ENCODE measurements at regions not wholly inside any gene's neighbourhood (a gene's known extent, or its start where the extent isn't known, plus 50 kb on each side); places are given as distances from the start of the nearest gene placed in this dataset.

DNA sequence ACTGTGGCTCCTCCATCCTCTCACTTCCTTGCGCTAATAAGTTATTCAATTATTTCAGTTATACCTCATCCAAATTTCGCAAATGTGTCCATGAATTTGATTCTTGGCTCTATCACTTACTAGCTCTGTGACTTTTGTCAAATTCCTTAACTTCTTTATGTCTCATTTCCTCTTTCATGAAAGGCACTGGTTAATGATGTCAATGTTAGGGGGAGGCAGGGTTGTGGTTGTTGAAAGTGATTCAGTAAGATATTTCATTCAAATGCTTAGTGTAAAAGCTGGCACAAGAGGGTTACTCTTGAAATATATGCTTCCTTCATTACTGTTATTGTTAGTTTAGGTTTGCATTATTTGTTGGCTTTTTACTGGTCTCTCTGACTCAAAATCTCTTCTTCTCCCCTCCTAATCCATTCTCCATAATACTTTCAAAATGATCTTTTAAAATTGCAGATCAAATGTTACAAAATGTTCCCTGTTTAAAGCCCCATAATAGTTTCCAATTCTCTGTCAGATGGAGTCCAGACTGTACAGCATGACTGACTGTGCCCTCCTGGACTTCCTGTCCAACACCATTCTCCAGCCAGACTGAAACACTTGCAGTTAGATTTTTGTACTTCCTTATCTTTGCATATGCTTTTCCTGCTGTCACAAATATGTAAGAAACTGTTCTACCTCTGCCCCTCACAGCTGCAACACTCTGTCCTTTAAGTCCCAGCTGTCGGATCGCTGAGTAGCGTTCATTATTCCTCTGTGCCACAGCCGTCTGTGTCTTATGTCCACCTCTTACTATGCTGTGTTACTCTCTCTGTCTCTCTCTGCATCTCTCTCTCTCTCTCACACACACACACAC is 510.6 kb upstream of the RAG2 start:
- CTCF ChIA-PET = no interaction called here
- DNase-seq = no peak
- H3K27ac Mint-ChIP-seq = no peak overlapping the region
- H3K4me3 Mint-ChIP-seq = no peak overlapping the region
- peaks cover 2% of the 10 kb centered on the region for H3K9me3 Mint-ChIP-seq
- H3K36me3 Mint-ChIP-seq (ENCODE audit: low read depth) = no peaks in the 10 kb centered on the region
- no peak for ATAC-seq
- POLR2A ChIA-PET = no interaction called here
- H3K27me3 Mint-ChIP-seq = no peaks in the 10 kb centered on the region
- no peaks in the 10 kb centered on the region for H3K4me1 Mint-ChIP-seq (ENCODE audit: low read depth)
- TF ChIP-seq, protein P1, sequence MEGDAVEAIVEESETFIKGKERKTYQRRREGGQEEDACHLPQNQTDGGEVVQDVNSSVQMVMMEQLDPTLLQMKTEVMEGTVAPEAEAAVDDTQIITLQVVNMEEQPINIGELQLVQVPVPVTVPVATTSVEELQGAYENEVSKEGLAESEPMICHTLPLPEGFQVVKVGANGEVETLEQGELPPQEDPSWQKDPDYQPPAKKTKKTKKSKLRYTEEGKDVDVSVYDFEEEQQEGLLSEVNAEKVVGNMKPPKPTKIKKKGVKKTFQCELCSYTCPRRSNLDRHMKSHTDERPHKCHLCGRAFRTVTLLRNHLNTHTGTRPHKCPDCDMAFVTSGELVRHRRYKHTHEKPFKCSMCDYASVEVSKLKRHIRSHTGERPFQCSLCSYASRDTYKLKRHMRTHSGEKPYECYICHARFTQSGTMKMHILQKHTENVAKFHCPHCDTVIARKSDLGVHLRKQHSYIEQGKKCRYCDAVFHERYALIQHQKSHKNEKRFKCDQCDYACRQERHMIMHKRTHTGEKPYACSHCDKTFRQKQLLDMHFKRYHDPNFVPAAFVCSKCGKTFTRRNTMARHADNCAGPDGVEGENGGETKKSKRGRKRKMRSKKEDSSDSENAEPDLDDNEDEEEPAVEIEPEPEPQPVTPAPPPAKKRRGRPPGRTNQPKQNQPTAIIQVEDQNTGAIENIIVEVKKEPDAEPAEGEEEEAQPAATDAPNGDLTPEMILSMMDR (IDR thresholded peaks at IDR 0.05) = no peak
- intact Hi-C loops (cut with micrococcal nuclease) = no loop called here

DNA sequence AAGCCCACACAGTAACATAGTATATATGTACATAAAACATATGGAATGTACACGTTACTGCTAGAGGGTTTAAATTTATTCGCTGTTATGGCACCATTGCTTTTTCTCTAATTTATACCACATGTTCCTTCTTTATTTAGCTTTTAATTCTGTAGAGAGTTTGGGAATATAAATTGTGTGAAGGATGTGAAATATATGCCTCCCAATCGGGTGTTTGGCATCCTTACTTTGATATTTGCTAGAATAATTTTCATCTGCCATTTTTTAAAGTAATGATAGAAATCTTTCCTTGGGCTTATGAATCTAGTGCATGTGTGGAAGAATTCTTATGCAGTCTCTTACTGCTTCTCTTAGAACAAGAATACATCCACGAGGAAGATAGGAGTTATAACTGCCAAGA is 509.8 kb upstream of the RAG2 start:
- no peaks in the 10 kb centered on the region for H3K27me3 Mint-ChIP-seq
- no peaks in the 10 kb centered on the region for H3K4me1 Mint-ChIP-seq (ENCODE audit: low read depth)
- no peak overlapping the region for H3K4me3 Mint-ChIP-seq
- no peak overlapping the region for H3K27ac Mint-ChIP-seq
- intact Hi-C loops (cut with micrococcal nuclease) = no loop called here
- ChIA-PET CTCF (no interaction called here), POLR2A (no interaction called here)
- ATAC-seq = no peak
- no peak for DNase-seq
- TF ChIP-seq, protein P1 (IDR thresholded peaks at IDR 0.05) = no peak
- H3K9me3 Mint-ChIP-seq = peaks cover 3% of the 10 kb centered on the region
- H3K36me3 Mint-ChIP-seq (ENCODE audit: low read depth) = no peaks in the 10 kb centered on the region

DNA sequence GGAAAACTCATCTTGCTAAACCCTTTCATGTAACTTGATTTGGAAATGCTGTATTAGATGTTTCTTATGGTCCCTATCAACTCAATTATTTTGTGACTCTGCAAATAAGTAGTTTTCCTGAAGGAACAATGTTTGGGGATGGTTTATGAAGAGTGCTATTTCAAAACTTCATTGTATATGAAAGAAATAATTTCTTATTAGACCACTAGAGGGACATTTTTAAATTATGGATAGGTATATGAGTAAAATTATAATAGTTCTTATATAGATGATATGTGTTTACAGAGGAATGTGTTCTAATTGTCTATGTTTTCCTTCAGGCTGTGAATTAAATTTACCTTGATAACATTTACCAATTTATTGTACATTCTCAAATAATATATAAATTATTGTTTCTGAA is 509.4 kb upstream of the RAG2 start:
- ChIA-PET POLR2A (no interaction called here), CTCF (no interaction called here)
- no peak for ATAC-seq
- H3K4me1 Mint-ChIP-seq (ENCODE audit: low read depth) = no peaks in the 10 kb centered on the region
- H3K36me3 Mint-ChIP-seq (ENCODE audit: low read depth) = no peaks in the 10 kb centered on the region
- H3K27me3 Mint-ChIP-seq = no peaks in the 10 kb centered on the region
- peaks cover 3% of the 10 kb centered on the region for H3K9me3 Mint-ChIP-seq
- H3K27ac Mint-ChIP-seq = no peak overlapping the region
- TF ChIP-seq, protein P1 (IDR thresholded peaks at IDR 0.05) = no peak
- no peak for DNase-seq
- H3K4me3 Mint-ChIP-seq = no peak overlapping the region
- intact Hi-C loops (cut with micrococcal nuclease) = no loop called here

DNA sequence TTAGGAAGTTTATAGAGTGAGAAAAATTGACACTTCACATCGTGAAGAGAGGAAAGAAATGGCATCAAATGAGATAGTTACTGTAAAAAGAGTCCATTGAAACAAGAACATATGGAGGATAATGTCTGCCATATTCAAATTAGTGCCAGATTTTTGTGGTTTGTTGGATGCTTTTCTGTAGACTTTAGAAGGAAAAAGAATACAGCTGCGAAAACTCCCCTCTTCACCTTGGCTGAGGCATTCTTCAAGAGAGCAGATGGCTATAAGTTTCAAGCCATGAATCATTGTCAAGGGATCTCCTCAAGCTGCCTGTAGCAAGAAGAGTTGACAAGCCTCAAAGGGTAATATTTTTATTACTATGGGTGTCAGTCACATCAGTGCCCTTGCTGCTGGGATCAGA is 507.4 kb upstream of the RAG2 start:
- H3K4me1 Mint-ChIP-seq (ENCODE audit: low read depth) = no peaks in the 10 kb centered on the region
- TF ChIP-seq, protein P1 (IDR thresholded peaks at IDR 0.05) = no peak
- peaks cover 4% of the 10 kb centered on the region for H3K9me3 Mint-ChIP-seq
- ATAC-seq (no peak), DNase-seq (no peak)
- H3K27me3 Mint-ChIP-seq = no peaks in the 10 kb centered on the region
- ChIA-PET CTCF (no interaction called here), POLR2A (no interaction called here)
- intact Hi-C loops (cut with micrococcal nuclease) = no loop called here
- no peaks in the 10 kb centered on the region for H3K36me3 Mint-ChIP-seq (ENCODE audit: low read depth)
- H3K27ac Mint-ChIP-seq = no peak overlapping the region
- H3K4me3 Mint-ChIP-seq = no peak overlapping the region

DNA sequence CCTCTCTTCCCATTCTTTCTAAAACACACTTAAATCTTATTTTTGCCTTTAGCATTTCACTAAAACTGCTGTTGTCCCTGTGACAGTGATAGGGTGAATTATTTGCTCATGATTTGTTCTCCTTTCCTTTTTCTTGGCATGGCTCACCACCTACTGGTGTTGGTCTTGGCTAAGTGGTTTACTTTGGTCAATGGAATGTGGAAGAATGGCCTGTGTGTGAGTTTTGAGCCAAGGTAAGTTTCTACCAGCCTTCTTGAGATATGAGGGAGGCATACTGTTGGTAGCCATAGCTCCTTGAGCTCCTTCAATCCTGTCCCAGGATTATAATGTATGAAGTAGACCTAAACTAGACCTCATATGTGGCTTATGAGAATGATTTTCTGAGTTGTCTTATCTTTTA is 506.3 kb upstream of the RAG2 start:
- POLR2A ChIA-PET = no interaction called here
- Mint-ChIP-seq H3K36me3 (ENCODE audit: low read depth) (no peaks in the 10 kb centered on the region), H3K4me1 (ENCODE audit: low read depth) (no peaks in the 10 kb centered on the region), H3K27me3 (no peaks in the 10 kb centered on the region), H3K9me3 (peaks cover 4% of the 10 kb centered on the region), H3K4me3 (no peak overlapping the region), H3K27ac (no peak overlapping the region)
- intact Hi-C loops (cut with micrococcal nuclease) = no loop called here
- TF ChIP-seq, protein P1 (IDR thresholded peaks at IDR 0.05) = no peak
- CTCF ChIA-PET = no interaction called here
- DNase-seq (no peak), ATAC-seq (no peak)

Data from activated CD8-positive, alpha-beta T cell treated with anti-CD3 and anti-CD28 coated beads for 36 hours (primary cell).